HCT116 (cell line): ENCODE measurements at regions not wholly inside any gene's neighbourhood (a gene's known extent, or its start where the extent isn't known, plus 50 kb on each side); places are given as distances from the start of the nearest gene placed in this dataset.

Experiments used
- ATAC-seq: fragments of 200-7000 bp; cut with Tn5 transposase; 2 replicates; pipeline ENCODE4 v1.9.1; 2020; ENCODE audit warnings: mild to moderate bottlenecking, moderate library complexity
- BruUV-seq: library from RNA; stranded (reverse); fragments of 400-500 nt; replicated peaks from 2 replicates; lab custom pipeline; 2021; lab: Mats Ljungman, UMichigan
- CTCF ChIA-PET: fragments of 300-600 bp; sonication (Branson Sonifier 250); formaldehyde crosslinking; loops from one replicate; lab custom pipeline; 2021; ENCODE audit warnings: antibody characterized with exemption; lab: Charles Lee
- POLR2A ChIA-PET: fragments of 300-600, 350-600 bp; sonication (Branson Sonifier 250); formaldehyde crosslinking; loops from one replicate; lab custom pipeline; 2021; ENCODE audit warnings: antibody characterized with exemption; lab: Charles Lee
- RAD21 ChIA-PET, 2 experiments: fragments of 300-600 bp; sonication (Branson Sonifier 250); formaldehyde crosslinking; loops; one replicate each; lab custom pipeline; 2023; ENCODE audit warnings: low total read pairs in 2 of 2; ENCODE audit not compliant: uncharacterized antibody in 2 of 2, unreplicated experiment in 2 of 2, low non-redundant PET in 1 of 2; lab: Charles Lee
- DNase-seq: peaks from one replicate; pipeline ENCODE4 v3.0.0-alpha.2; 2010; ENCODE audit warnings: low read depth, low spot score
- H2AFZ ChIP-seq: fragments of 200-600 bp; shearing (Covaris generic), sonication (generic); 2 replicates; pipeline ENCODE4 v1.6.1; 2017; ENCODE audit warnings: low read depth, mixed run types, mixed read lengths, antibody characterized with exemption, low read length; ENCODE audit not compliant: poor library complexity, severe bottlenecking
- H3K27ac ChIP-seq: 2 replicates; pipeline ENCODE4 v1.5.1; 2012; ENCODE audit warnings: low read depth, low read length
- H3K27me3 ChIP-seq: fragments of 200-600 bp; sonication (generic); 2 replicates; pipeline ENCODE4 v1.6.1; 2016; ENCODE audit warnings: mixed run types, low read length, mixed read lengths; ENCODE audit not compliant: insufficient read depth
- H3K36me3 ChIP-seq, 2 experiments: fragments of 200-500 bp in 1 of 2; fragments of 200-600 bp in 1 of 2; sonication (Bioruptor generic) in 1 of 2; sonication (generic) in 1 of 2; 2 replicates each; pipeline versions ENCODE4 v1.5.1 to v1.6.1; 2014 to 2016; ENCODE audit warnings: low read length in 2 of 2, inconsistent platforms in 1 of 2, mixed read lengths in 1 of 2, mixed run types in 1 of 2; ENCODE audit not compliant: insufficient read depth in 2 of 2, control insufficient read depth in 1 of 2
- H3K4me1 ChIP-seq, 2 experiments: fragments of 200-600 bp in 1 of 2; sonication (generic) in 1 of 2; 2 replicates each; pipeline versions ENCODE4 v1.5.1 to v1.6.1; 2012 to 2017; ENCODE audit warnings: low read length in 2 of 2, inconsistent platforms in 1 of 2, mild to moderate bottlenecking in 1 of 2, mixed read lengths in 1 of 2, mixed run types in 1 of 2, moderate library complexity in 1 of 2; ENCODE audit not compliant: insufficient read depth in 2 of 2, control insufficient read depth in 1 of 2
- H3K4me2 ChIP-seq: fragments of 200-600 bp; sonication (generic); 2 replicates; pipeline ENCODE4 v1.6.1; 2017; ENCODE audit warnings: mixed run types, low read length, mixed read lengths
- H3K4me3 ChIP-seq, 2 experiments: fragments of 200-600 bp in 1 of 2; sonication (generic) in 1 of 2; replicated peaks in 1 of 2; 2 replicates each; pipeline ENCODE4 v1.5.1; 2011 to 2016; ENCODE audit warnings: low read length in 2 of 2, control low read depth in 1 of 2, low read depth in 1 of 2, mild to moderate bottlenecking in 1 of 2, mixed read lengths in 1 of 2, mixed run types in 1 of 2
- H3K79me2 ChIP-seq: fragments of 200-600 bp; sonication (generic); 2 replicates; pipeline ENCODE4 v1.6.1; 2017; ENCODE audit warnings: mild to moderate bottlenecking, mixed run types, low read length, moderate library complexity, mixed read lengths; ENCODE audit not compliant: insufficient read depth
- H3K9ac ChIP-seq: fragments of 200-600 bp; sonication (generic); 2 replicates; pipeline ENCODE4 v1.6.1; 2016; ENCODE audit warnings: low read length, mixed read lengths
- H3K9me2 ChIP-seq: fragments of 200-600 bp; sonication (generic), shearing (Covaris generic); 2 replicates; pipeline ENCODE4 v1.6.1; 2017; ENCODE audit warnings: mixed run types, mild to moderate bottlenecking, moderate library complexity; ENCODE audit not compliant: insufficient read depth
- H3K9me3 ChIP-seq, 2 experiments: fragments of 200-500 bp in 1 of 2; fragments of 200-600 bp in 1 of 2; sonication (Bioruptor generic) in 1 of 2; sonication (generic) in 1 of 2; 2 replicates each; pipeline ENCODE4 v1.6.1; 2014 to 2017; ENCODE audit warnings: low read length in 2 of 2, mixed read lengths in 2 of 2, inconsistent platforms in 1 of 2, low read depth in 1 of 2, mild to moderate bottlenecking in 1 of 2, mixed run types in 1 of 2, moderate library complexity in 1 of 2; ENCODE audit not compliant: control insufficient read depth in 1 of 2, insufficient read depth in 1 of 2
- H4K20me1 ChIP-seq: fragments of 200-600 bp; sonication (generic), shearing (Covaris generic); 2 replicates; pipeline ENCODE4 v1.6.1; 2017; ENCODE audit warnings: mixed run types, mild to moderate bottlenecking, moderate library complexity; ENCODE audit not compliant: insufficient read depth
- ATF3 ChIP-seq: IDR thresholded peaks from 2 replicates; pipeline ENCODE4 v1.6.1; 2012
- CBX3 ChIP-seq: IDR thresholded peaks from 2 replicates; pipeline ENCODE4 v1.6.1; 2012; ENCODE audit warnings: low read depth
- CTCF ChIP-seq, 3 experiments: fragments of 200-600 bp in 1 of 3; sonication (generic) in 1 of 3; IDR thresholded peaks in 2 of 3; conservative IDR thresholded peaks in 1 of 3; 2 replicates each; pipeline ENCODE4 v1.5.1; 2012 to 2017; ENCODE audit warnings: low read depth in 2 of 3, low read length in 2 of 3, antibody characterized with exemption in 1 of 3, borderline replicate concordance in 1 of 3, control low read depth in 1 of 3, mild to moderate bottlenecking in 1 of 3, mixed read lengths in 1 of 3, mixed run types in 1 of 3, moderate library complexity in 1 of 3; ENCODE audit not compliant: insufficient read depth in 1 of 3
- EGR1 ChIP-seq: IDR thresholded peaks from 2 replicates; pipeline ENCODE4 v1.6.1; 2012; ENCODE audit warnings: low read depth
- ELF1 ChIP-seq: IDR thresholded peaks from 2 replicates; pipeline ENCODE4 v1.6.1; 2012; ENCODE audit warnings: low read depth, borderline replicate concordance
- EZH2phosphoT487 ChIP-seq: fragments of 200-600 bp; IDR thresholded peaks from 2 replicates; pipeline ENCODE4 v1.6.1; 2018; ENCODE audit warnings: antibody characterized with exemption, borderline replicate concordance
- FOSL1 ChIP-seq: IDR thresholded peaks from 2 replicates; pipeline ENCODE4 v1.6.1; 2012; ENCODE audit warnings: low read depth
- JUND ChIP-seq: IDR thresholded peaks from 2 replicates; pipeline ENCODE4 v1.6.1; 2012
- MAX ChIP-seq: IDR thresholded peaks from 2 replicates; pipeline ENCODE4 v1.6.1; 2012
- POLR2A ChIP-seq: IDR thresholded peaks from 2 replicates; pipeline ENCODE4 v1.7.0; 2011; ENCODE audit warnings: borderline replicate concordance; ENCODE audit not compliant: insufficient read depth, insufficient read length; ENCODE audit errors: extremely low read depth
- POLR2AphosphoS5 ChIP-seq: IDR thresholded peaks from 2 replicates; pipeline ENCODE4 v1.6.1; 2011; ENCODE audit warnings: mild to moderate bottlenecking, low read depth, low read length, moderate library complexity
- RAD21 ChIP-seq: IDR thresholded peaks from 2 replicates; pipeline ENCODE4 v1.6.1; 2012; ENCODE audit warnings: low read depth, mild to moderate bottlenecking
- SIN3A ChIP-seq: IDR thresholded peaks from 2 replicates; pipeline ENCODE4 v1.6.1; 2012; ENCODE audit warnings: low read depth
- SP1 ChIP-seq: IDR thresholded peaks from 2 replicates; pipeline ENCODE4 v1.6.1; 2012; ENCODE audit warnings: low read depth
- SRF ChIP-seq: IDR thresholded peaks from 2 replicates; pipeline ENCODE4 v1.6.1; 2012; ENCODE audit warnings: low read depth
- TCF7L2 ChIP-seq: IDR thresholded peaks from 2 replicates; pipeline ENCODE4 v1.7.0; 2011; ENCODE audit warnings: borderline replicate concordance, inconsistent platforms; ENCODE audit not compliant: insufficient read depth, insufficient read length; ENCODE audit errors: extremely low read depth
- YY1 ChIP-seq: IDR thresholded peaks from 2 replicates; pipeline ENCODE4 v1.6.1; 2011; ENCODE audit warnings: low read length, low read depth, moderate library complexity, mild to moderate bottlenecking; ENCODE audit not compliant: insufficient replicate concordance; ENCODE audit errors: extremely low read depth
- ZBTB33 ChIP-seq: IDR thresholded peaks from 2 replicates; pipeline ENCODE4 v1.6.1; 2011; ENCODE audit warnings: mild to moderate bottlenecking, low read length, moderate library complexity; ENCODE audit not compliant: insufficient replicate concordance; ENCODE audit errors: extremely low read depth
- ZFX ChIP-seq: fragments of 450-650 bp; IDR thresholded peaks from 2 replicates; pipeline ENCODE4 v1.6.1; 2017
- ZNF274 ChIP-seq: fragments of 200-500 bp; sonication (Bioruptor generic); IDR thresholded peaks from 2 replicates; pipeline ENCODE4 v1.6.1; 2014; ENCODE audit warnings: mild to moderate bottlenecking, low read depth, low read length, inconsistent platforms
- intact Hi-C: fragments of 100-400 bp; cut with micrococcal nuclease; formaldehyde crosslinking; loops from 2 replicates; pipeline ENCODE4 v1.10.0; 2022

- no peaks in the 10 kb centered on the region for H3K27me3 ChIP-seq
- no peaks in the 10 kb centered on the region for H3K36me3 ChIP-seq
- no peak overlapping the region for H3K4me2 ChIP-seq
- TF ChIP-seq EGR1 (no peak), ZBTB33 (no peak), ZFX (no peak), RAD21 (no peak), FOSL1 (no peak), SRF (no peak), TCF7L2 (no peak), POLR2A (no peak), EZH2phosphoT487 (no peak), SP1 (no peak), POLR2AphosphoS5 (no peak), JUND (no peak), CBX3 (no peak), SIN3A (no peak), YY1 (no peak), ZNF274 (no peak), ELF1 (no peak), ATF3 (no peak), MAX (no peak), CTCF (IDR thresholded peaks at IDR 0.05 in 2 of 3, conservative IDR thresholded peaks at IDR 0.05 in 1 of 3; ENCODE audit: borderline replicate concordance in 1 of 3, insufficient read depth in 1 of 3, low read depth in 2 of 3, low read length in 2 of 3) (no peak)
- H3K9me2 ChIP-seq = no peaks in the 10 kb centered on the region
- no peak overlapping the region for H3K27ac ChIP-seq
- no peaks in the 10 kb centered on the region for H3K4me1 ChIP-seq
- ChIA-PET RAD21 (no interaction called here), POLR2A (no interaction called here), CTCF (no interaction called here)
- H3K9ac ChIP-seq = no peak overlapping the region
- no peak for ATAC-seq
- intact Hi-C loops = no loop called here
- H2AFZ ChIP-seq = no peak overlapping the region
- H4K20me1 ChIP-seq = no peaks in the 10 kb centered on the region
- DNase-seq = no peak
- H3K79me2 ChIP-seq = no peaks in the 10 kb centered on the region
- H3K4me3 ChIP-seq = no peak overlapping the region
- H3K9me3 ChIP-seq = no peaks in the 10 kb centered on the region
- no TSS peak for BruUV-seq
These were observed 892.1 kb upstream of the INTU start for GRCh38 chr4:126740687-126741086.
